Erythroblast (primary cell): ENCODE measurements at regions not wholly inside any gene's neighbourhood (a gene's known extent, or its start where the extent isn't known, plus 50 kb on each side); places are given as distances from the start of the nearest gene placed in this dataset.

Source experiments
- GATA1 ChIP-seq: IDR thresholded peaks from 2 replicates; pipeline ENCODE4 v1.6.1; 2011; ENCODE audit warnings: low read depth, mild to moderate bottlenecking, control low read depth, low read length, moderate library complexity
- POLR2A ChIP-seq: IDR thresholded peaks from 2 replicates; pipeline ENCODE4 v1.6.1; 2011; ENCODE audit warnings: mild to moderate bottlenecking, low read length

DNA sequence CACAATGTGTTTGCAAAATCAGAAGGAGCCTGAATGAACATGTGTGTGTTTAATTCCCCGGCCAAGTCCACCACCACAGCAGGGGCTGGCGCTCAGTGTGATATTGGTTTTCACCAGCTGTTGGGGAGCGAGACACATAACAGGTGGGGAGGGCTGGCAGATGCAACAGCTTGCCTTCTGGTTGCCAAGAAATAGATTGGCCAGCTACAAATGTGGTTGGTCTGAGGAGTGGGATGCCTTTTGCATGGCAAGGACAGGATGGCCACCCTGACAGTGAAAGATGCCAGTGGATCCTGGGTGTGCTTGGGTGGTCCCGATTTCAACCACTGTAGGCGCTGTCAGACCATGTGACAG is 292.5 kb upstream of the FZD8 start:
- TF ChIP-seq POLR2A (no peak), GATA1 (no peak)
